ENCODE measurements at regions not wholly inside any gene's neighbourhood (a gene's known extent, or its start where the extent isn't known, plus 50 kb on each side); places are given as distances from the start of the nearest gene placed in this dataset.

- TF ChIP-seq CTCF (IDR thresholded peaks at IDR 0.05) (no peak), POLR2A (IDR thresholded peaks at IDR 0.05) (no peak)
Observed at GRCh38 chr4:189516902-189517301, 423.8 kb upstream of the FRG1 start.

Measured in thyroid gland (tissue), 4 donors.